PC-9 (cell line): ENCODE measurements at regions not wholly inside any gene's neighbourhood (a gene's known extent, or its start where the extent isn't known, plus 50 kb on each side); places are given as distances from the start of the nearest gene placed in this dataset.

Source experiments
- EZH2 ChIP-seq: fragments of 200-600 bp; sonication (generic); IDR thresholded peaks from 2 replicates; pipeline ENCODE4 v1.8.0; 2017; ENCODE audit warnings: antibody characterized with exemption, low read depth
- TF ChIP-seq, protein P1 (sequence below): fragments of 200-600 bp; sonication (generic); conservative IDR thresholded peaks from 2 replicates; pipeline ENCODE4 v1.6.1; 2017; ENCODE audit warnings: mixed run types, antibody characterized with exemption, mild to moderate bottlenecking, moderate library complexity

DNA sequence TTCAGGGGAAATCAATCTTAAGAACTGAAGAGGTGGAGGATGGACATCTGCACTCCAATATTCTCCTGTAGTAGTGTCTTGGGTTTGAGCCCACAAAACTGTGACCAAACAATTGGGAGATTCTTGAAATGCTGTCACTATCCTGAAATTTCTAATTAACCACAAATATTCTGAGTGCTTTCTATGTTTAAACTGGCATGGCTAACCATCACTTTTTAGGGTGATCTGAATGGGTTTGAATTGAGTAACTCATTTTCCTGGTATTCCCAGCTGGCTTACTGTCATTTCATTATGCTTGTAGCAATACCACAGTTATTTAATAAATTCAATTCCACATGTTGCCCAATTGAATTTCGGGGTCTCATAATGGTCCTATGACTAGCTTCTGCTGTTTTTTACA lies 216.9 kb upstream of the DCBLD2 start:
- TF ChIP-seq, protein P1, sequence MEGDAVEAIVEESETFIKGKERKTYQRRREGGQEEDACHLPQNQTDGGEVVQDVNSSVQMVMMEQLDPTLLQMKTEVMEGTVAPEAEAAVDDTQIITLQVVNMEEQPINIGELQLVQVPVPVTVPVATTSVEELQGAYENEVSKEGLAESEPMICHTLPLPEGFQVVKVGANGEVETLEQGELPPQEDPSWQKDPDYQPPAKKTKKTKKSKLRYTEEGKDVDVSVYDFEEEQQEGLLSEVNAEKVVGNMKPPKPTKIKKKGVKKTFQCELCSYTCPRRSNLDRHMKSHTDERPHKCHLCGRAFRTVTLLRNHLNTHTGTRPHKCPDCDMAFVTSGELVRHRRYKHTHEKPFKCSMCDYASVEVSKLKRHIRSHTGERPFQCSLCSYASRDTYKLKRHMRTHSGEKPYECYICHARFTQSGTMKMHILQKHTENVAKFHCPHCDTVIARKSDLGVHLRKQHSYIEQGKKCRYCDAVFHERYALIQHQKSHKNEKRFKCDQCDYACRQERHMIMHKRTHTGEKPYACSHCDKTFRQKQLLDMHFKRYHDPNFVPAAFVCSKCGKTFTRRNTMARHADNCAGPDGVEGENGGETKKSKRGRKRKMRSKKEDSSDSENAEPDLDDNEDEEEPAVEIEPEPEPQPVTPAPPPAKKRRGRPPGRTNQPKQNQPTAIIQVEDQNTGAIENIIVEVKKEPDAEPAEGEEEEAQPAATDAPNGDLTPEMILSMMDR = no peak
- TF ChIP-seq EZH2 = no peak
